WI38 (cell line): ENCODE measurements at regions not wholly inside any gene's neighbourhood (a gene's known extent, or its start where the extent isn't known, plus 50 kb on each side); places are given as distances from the start of the nearest gene placed in this dataset.

Experiments used
- H3K4me3 ChIP-seq: 2 replicates; pipeline ENCODE4 v1.5.1; 2011; ENCODE audit warnings: low read depth, mild to moderate bottlenecking, control low read depth, low read length
- CTCF ChIP-seq: IDR thresholded peaks from 2 replicates; pipeline ENCODE4 v1.5.1; 2012; ENCODE audit warnings: low read depth, mild to moderate bottlenecking, control low read depth, low read length

GRCh38 chr16:61413021-61413420, 623.2 kb downstream of the CDH8 start:
- no peak for TF ChIP-seq CTCF
- H3K4me3 ChIP-seq: no peak overlapping the region

GRCh38 chr16:61412562-61412961, 623.7 kb downstream of the CDH8 start:
- H3K4me3 ChIP-seq: no peak overlapping the region
- no peak for TF ChIP-seq CTCF

- no peak overlapping the region for H3K4me3 ChIP-seq
- no peak for TF ChIP-seq CTCF
These were observed 626.6 kb downstream of the CDH8 start for GRCh38 chr16:61409604-61410003.

- H3K4me3 ChIP-seq: no peak overlapping the region
- no peak for TF ChIP-seq CTCF
These were observed 632.9 kb downstream of the CDH8 start for GRCh38 chr16:61403386-61403785.

- TF ChIP-seq CTCF: no peak
These were observed 644.3 kb downstream of the CDH8 start for GRCh38 chr16:61391896-61392295.

GRCh38 chr16:61390965-61391637, 645.1 kb downstream of the CDH8 start:
- no peak for TF ChIP-seq CTCF
- H3K4me3 ChIP-seq: no peak overlapping the region

More at GRCh38 chr16:61391896-61392295, 644.3 kb downstream of the CDH8 start:
- no peak overlapping the region for H3K4me3 ChIP-seq

GRCh38 chr16:61385392-61386071, 650.7 kb downstream of the CDH8 start:
- no peak for TF ChIP-seq CTCF
- H3K4me3 ChIP-seq: no peak overlapping the region
